Activated CD4-positive, CD25-positive, alpha-beta regulatory T cell (primary cell): ENCODE measurements at regions not wholly inside any gene's neighbourhood (a gene's known extent, or its start where the extent isn't known, plus 50 kb on each side); places are given as distances from the start of the nearest gene placed in this dataset.

Experiments used
- DNase-seq, 4 experiments: peaks; one replicate each; lab custom pipeline; 2025; lab: John Stamatoyannopoulos, UW

DNA sequence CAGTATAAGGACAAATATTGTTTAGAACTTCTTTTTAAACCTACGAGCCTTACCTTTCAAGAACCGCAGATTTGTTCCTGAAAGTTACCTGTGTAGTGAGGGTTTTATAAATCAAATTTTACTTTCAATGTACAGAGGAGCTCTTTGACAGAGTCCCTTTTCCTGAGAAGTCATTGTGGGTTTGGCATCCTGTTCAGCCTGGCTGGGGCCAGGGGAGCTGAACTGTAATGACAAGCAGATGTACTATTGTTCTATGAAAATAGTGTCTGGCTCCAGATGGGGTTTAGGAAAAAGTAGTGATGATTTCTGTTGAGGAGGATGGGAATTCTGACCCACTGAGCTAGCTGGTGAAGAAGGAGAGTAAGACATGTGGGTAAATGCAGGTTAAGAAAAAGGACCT, 196.2 kb upstream of the PGRMC2 start:
- DNase-seq = no peak

DNA sequence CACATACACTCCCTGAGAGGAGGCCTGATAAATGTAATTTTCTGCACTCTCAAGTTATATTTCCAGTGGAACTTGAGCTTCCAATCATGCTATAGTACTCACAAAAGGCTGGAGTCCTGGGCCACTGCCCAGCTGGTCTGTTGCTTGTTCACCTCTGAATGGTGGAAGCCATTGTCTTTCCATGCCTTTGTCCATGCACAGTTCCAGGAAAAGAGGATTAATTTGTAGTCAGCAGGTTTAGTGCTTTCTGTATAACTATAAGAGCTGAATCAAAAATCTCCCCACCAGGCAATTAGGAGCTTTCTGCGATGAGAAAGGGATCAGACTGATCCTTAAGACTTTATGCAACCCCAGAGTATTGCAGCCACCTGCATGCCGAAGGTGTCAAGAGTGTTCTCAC, 195.4 kb upstream of the PGRMC2 start:
- no peak for DNase-seq

DNA sequence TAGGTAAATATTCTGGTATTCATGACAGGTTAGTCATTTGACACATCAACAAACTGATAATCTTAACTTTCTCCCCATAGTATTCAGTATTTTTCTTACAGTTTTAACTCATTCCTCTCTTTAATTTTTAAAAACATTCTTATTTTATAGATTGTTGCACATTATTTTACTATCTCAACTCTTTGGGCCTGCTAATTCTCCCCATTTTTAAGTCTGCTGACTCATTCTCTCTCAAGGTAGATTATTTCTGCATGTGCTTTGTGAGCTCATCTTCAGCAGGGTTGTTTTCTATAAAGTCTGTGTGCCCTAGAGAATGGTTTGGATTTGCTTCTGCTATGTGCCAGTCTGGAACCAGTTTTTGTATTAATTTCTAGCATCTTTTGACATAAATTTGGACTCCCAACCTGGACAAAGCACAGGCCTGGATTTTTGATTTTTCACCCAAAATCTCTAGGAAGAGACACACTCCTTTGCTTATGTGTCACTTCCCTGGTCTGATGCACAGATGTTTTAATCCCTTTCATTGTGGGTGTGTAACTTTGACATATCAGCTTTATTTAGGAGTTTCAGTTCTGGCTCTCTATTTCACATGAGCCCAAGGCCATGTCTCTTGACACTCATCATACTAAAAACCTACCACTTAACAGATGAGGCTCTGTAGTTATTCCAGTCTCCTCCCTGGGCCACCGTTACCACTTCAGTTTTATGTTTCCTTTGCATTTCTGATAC, 194.3 kb upstream of the PGRMC2 start:
- DNase-seq = no peak

DNA sequence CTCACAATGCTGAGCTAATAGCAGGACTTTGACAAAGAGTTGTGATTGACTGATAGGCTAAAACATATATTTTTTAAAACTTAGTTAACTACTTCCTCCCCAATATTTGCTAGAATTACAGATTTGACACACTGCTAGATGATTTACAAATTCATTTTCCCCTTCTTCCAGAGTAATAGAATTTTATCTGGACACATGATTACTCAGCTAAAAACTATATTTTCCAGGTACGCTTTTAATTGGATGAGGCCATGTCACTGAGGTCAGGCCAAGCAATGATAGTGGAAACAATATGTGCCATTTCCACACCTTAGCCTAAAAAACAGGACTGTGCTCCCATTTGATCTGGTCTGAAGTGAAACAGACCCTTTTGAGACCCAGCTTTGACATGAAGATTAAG, 193.3 kb upstream of the PGRMC2 start:
- DNase-seq = no peak

GRCh38 chr4:128477540-128477939, 189.9 kb upstream of the PGRMC2 start:
- DNase-seq = no peak

GRCh38 chr4:128475597-128475996, 188.0 kb upstream of the PGRMC2 start:
- no peak for DNase-seq

GRCh38 chr4:128471576-128471975, 184.0 kb upstream of the PGRMC2 start:
- no peak for DNase-seq

- DNase-seq = no peak
Measured at GRCh38 chr4:128470492-128471053, 183.0 kb upstream of the PGRMC2 start.

DNA sequence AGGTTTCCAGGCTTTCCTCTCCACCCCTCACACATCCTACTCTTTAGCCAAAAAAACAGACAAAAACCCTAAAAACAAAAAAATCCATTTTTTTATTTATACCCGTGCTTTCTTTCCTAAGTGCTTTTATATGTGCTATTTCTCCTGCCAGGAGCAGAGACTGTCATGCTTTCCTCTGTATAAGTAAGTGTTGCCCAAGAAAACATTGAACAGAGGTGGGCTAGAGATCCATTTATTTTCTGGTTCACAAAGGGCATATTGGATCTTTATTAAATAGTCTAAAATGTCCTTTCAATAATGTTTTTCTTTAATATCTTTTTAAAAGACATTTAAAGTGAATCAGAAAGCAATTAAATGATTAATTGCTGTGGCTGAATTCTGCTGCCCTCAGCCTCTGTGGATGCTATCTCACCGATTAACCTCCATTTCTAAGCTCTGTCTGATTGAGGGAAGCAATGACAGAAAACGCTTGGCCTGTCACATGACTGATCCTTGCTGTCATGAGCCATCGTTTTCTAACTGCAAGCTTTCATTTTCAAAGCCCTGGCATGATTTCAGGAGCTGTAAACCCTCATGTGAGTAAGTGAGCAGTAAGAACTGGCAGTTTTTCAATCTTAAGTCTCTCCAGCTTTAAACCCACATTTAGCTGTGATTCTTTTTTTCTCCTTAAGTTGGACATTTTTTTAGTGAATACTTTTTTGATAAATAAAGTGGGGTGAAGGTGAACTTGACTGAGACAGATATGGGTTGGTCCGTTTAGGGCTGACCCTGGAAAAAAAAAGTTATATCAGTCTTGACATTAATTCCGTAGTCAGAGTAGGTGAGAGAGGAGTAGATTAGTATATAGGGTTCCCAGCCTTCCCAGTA, 180.7 kb upstream of the PGRMC2 start:
- no peak for DNase-seq

- no peak for DNase-seq
Measured at GRCh38 chr4:128465523-128465922, 177.9 kb upstream of the PGRMC2 start.

- no peak for DNase-seq
Measured at GRCh38 chr4:128463006-128463405, 175.4 kb upstream of the PGRMC2 start.

DNA sequence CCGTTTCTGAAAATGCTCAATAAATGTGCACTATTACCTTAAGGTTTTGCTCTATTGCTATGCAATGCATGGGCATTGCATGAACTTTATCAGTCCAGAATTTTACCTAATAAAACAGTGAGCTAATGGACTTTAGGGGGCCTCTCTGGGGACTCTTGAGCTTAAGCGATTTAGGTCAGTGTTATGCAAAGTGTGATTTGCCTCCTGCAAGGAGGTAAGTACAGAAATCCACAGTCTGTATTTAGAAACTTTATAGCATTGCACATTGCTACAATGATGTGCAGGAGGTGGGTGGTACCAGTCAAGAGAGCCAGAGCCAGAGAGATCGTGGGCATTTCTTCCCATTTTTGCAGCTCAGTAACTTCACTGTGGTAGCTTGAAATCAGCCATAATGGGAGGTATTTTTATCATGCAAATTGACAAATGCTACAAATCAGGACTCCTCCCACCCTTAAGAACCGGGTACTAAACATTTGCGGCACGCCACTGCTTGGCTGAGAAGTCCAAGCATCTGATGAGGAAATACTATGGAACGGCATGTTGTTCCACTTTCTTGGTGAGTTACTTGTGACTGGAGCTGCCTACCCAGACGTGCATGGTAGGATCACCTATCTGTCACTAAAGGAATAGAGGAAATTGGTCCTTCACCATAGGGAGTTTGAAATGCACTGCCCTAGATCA, 174.6 kb upstream of the PGRMC2 start:
- no peak for DNase-seq

- no peak for DNase-seq
Measured at GRCh38 chr4:128461291-128462102, 173.9 kb upstream of the PGRMC2 start.

DNA sequence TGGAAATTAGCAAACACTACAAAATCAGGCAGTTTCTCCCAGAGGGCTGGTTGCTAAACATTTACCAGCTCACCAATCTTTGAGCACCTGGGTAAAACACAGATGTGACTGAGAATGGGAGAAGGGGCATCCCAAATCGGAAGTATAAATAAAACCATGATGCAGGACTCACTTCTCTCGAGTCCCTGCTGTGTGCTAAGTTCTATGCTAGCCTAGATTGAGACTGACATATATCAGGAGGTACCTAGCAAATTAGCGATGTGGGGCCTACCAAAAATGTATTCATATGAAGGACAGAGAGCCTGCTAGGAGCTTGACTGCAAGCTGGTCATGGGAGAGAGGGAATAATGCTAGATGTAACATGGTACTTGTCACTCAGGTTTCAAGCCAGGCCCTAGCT, 171.9 kb upstream of the PGRMC2 start:
- DNase-seq = no peak

GRCh38 chr4:128458816-128459215, 171.2 kb upstream of the PGRMC2 start:
- DNase-seq = no peak

- DNase-seq = no peak
Measured at GRCh38 chr4:128457726-128458125, 170.1 kb upstream of the PGRMC2 start.

DNA sequence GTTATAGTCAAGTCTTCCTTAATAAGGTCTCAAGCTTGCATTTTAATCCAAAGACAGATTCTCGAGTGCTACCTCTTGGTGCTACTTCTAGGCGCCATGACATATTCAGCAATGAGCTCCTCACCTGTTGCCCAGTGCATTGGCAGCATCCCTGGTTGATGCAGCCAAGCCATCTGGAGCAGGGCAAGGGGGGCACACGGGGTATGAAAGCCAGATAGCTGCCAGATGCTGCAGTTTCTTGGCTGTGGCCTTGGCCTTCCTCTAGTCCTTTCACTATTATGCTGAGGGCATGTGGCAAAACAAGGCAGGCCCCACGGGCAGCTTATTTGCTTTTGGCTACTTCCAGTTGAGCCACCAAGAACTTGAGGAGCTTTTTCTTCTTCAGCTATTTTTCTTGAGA, 168.6 kb upstream of the PGRMC2 start:
- DNase-seq = no peak

DNA sequence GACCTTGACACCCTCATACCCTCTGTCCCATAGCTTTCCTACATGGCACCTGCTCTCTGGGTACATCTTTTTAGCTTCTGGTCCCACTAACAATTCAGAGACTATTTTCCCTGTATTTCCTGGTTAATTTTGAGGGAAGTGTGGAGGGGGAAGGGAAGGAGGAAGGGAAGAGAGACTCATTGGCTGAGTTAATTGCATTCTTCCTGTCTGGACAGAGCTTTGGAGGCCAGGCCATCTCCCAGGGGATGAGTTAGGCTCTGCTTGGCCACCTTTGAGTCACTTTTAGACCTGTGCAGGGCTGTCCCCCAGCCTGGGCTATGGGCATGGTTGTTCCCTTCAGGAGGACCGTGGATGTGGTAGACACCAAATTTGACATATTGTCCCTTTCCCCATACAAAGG, 167.9 kb upstream of the PGRMC2 start:
- DNase-seq = no peak

DNA sequence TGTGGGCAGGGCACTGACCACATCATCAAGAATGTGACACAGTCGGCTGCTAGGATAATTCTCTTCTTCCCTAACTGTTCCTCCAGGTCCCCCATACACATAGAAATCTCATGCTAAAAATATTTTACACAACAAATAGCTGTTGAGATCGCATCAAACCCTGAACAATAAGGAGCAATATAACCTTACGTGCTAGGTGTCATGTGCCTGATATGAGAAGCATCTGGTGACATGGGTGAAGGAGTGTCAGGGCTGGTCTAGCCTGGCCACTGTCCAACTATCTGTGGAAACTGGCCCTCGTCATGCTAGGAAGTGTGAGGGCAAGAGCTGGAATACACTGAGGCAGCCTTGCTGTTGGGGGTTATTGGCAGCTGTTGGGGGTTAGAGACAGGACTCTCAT, 167.3 kb upstream of the PGRMC2 start:
- DNase-seq = no peak

GRCh38 chr4:128454281-128454871, 166.8 kb upstream of the PGRMC2 start:
- DNase-seq = peak in 3 of 4 experiments; percentile 2 to 10 (median 6)

GRCh38 chr4:128452415-128452814, 164.8 kb upstream of the PGRMC2 start:
- no peak for DNase-seq
